ENCODE measurements at regions not wholly inside any gene's neighbourhood (a gene's known extent, or its start where the extent isn't known, plus 50 kb on each side); places are given as distances from the start of the nearest gene placed in this dataset.

DNA sequence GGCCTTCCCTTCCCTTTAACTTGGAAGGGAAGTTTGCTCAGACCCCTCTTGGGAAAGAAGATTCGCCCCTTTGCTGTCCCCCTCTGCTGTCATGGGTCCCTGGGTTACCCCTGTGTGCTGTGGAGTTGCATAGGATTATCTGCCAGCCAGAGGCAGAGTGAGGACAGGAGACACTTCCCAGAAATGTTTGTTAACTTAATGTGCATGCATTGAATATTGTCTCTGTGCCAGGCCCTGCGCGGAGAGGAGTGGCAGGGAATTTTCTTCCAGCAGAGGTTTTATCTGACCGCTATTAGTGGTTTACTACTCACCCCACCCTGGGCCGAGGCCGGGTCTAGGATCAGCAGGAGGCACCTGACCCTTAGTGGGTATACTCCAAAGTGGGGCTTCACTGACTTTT is 894.8 kb downstream of the TBC1D22A start:
- H3K4me1 ChIP-seq (ENCODE audit: control insufficient read depth in 1 of 2, insufficient read depth in 2 of 2, low read length in 2 of 2): no peaks in the 10 kb centered on the region
- no peak overlapping the region for H3K27ac ChIP-seq (ENCODE audit: low read depth, low read length)
- H3K9me3 ChIP-seq (ENCODE audit: control insufficient read depth in 1 of 2, low read length in 2 of 2): peaks cover 0 to 5% of the 10 kb centered on the region in 2 donors
- no peak overlapping the region for H3K9ac ChIP-seq (ENCODE audit: low read depth in 1 of 2, low read length in 2 of 2)
- H3K4me3 ChIP-seq (ENCODE audit: low read depth in 1 of 2, low read length in 2 of 2): no peak overlapping the region
- no peaks in the 10 kb centered on the region for H3K36me3 ChIP-seq (ENCODE audit: control insufficient read depth in 1 of 2, insufficient read depth in 2 of 2, low read length in 2 of 2)
- H3K27me3 ChIP-seq (ENCODE audit: control insufficient read depth in 1 of 2, insufficient read depth in 2 of 2, low read length in 2 of 2): no peaks in the 10 kb centered on the region

DNA sequence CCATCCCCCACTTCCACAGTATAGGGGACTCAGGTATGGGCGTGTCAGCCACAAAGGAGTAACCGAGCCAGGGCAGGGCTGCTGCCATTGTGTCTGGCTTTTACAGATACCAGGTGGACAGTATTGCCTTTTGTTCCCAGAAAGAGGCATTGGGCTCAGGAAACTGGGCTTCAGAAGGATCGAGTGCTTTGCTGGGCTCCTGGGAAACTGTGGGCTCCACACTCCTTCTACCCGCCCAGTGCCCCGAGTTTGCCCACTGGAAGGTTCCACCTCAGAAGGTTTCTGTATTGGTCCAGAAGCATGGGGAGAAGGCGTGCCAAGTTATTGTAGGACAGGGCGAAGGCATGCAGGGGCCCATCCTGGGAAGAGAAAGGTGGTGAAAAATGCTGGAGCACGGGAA is 894.4 kb downstream of the TBC1D22A start:
- Histone ChIP-seq H3K36me3 (ENCODE audit: control insufficient read depth in 1 of 2, insufficient read depth in 2 of 2, low read length in 2 of 2) (no peaks in the 10 kb centered on the region), H3K27ac (ENCODE audit: low read depth, low read length) (no peak overlapping the region), H3K4me3 (ENCODE audit: low read depth in 1 of 2, low read length in 2 of 2) (no peak overlapping the region), H3K4me1 (ENCODE audit: control insufficient read depth in 1 of 2, insufficient read depth in 2 of 2, low read length in 2 of 2) (no peaks in the 10 kb centered on the region), H3K27me3 (ENCODE audit: control insufficient read depth in 1 of 2, insufficient read depth in 2 of 2, low read length in 2 of 2) (no peaks in the 10 kb centered on the region), H3K9ac (ENCODE audit: low read depth in 1 of 2, low read length in 2 of 2) (no peak overlapping the region), H3K9me3 (ENCODE audit: control insufficient read depth in 1 of 2, low read length in 2 of 2) (peaks cover 0 to 5% of the 10 kb centered on the region in 2 donors)

DNA sequence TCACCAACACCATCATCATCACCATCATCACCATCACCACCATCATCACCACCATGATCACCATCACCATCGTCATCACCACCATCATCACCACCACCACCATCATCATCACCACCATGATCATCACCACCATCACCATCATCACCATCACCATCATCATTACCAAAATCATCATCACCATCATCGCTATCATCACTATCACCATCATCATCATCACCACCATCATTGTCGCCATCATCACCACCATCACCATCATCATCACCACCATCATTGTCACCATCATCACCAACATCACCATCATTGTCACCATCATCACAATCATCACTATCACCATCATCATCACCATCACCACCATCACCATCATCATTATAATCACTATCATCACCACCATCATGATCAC is 893.5 kb downstream of the TBC1D22A start:
- Histone ChIP-seq H3K4me3 (ENCODE audit: low read depth in 1 of 2, low read length in 2 of 2) (no peak overlapping the region), H3K27ac (ENCODE audit: low read depth, low read length) (no peak overlapping the region)

DNA sequence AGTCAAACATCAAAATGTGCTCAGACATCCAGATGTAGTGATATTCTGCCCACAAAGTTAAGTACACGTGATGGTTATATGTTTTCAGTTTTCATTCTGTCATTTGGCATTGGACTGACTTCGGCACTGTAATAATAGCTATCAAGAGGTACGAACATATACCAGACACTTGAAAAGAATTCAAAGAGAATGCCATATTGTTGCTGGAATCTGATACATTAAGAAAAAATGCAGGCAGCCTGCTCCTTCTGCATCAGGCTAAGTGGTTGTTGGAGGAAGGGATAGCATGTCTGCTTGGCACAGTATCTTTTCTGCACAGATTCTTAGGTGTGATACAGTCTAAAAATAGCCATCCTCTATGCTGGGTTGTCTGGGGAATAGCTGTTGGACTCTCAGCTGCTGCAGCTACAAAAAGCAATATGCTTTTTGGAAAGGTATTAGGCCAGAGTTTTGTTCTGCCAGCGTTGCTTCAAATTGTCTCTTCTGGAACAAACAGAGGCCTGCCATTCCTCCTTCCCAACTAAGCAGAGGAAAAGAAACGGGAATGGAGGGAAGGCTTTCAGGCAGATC is 892.6 kb downstream of the TBC1D22A start:
- Histone ChIP-seq H3K9me3 (ENCODE audit: control insufficient read depth in 1 of 2, low read length in 2 of 2) (peaks cover 0 to 5% of the 10 kb centered on the region in 2 donors), H3K27me3 (ENCODE audit: control insufficient read depth in 1 of 2, insufficient read depth in 2 of 2, low read length in 2 of 2) (no peaks in the 10 kb centered on the region), H3K4me1 (ENCODE audit: control insufficient read depth in 1 of 2, insufficient read depth in 2 of 2, low read length in 2 of 2) (no peaks in the 10 kb centered on the region), H3K4me3 (ENCODE audit: low read depth in 1 of 2, low read length in 2 of 2) (no peak overlapping the region), H3K9ac (ENCODE audit: low read depth in 1 of 2, low read length in 2 of 2) (no peak overlapping the region), H3K27ac (ENCODE audit: low read depth, low read length) (no peak overlapping the region), H3K36me3 (ENCODE audit: control insufficient read depth in 1 of 2, insufficient read depth in 2 of 2, low read length in 2 of 2) (no peaks in the 10 kb centered on the region)

More for the DNA sequence above, 893.5 kb downstream of the TBC1D22A start:
- H3K9ac ChIP-seq (ENCODE audit: low read depth in 1 of 2, low read length in 2 of 2): no peak overlapping the region
- peaks cover 0 to 5% of the 10 kb centered on the region in 2 donors for H3K9me3 ChIP-seq (ENCODE audit: control insufficient read depth in 1 of 2, low read length in 2 of 2)
- H3K4me1 ChIP-seq (ENCODE audit: control insufficient read depth in 1 of 2, insufficient read depth in 2 of 2, low read length in 2 of 2): no peaks in the 10 kb centered on the region
- H3K27me3 ChIP-seq (ENCODE audit: control insufficient read depth in 1 of 2, insufficient read depth in 2 of 2, low read length in 2 of 2): no peaks in the 10 kb centered on the region
- H3K36me3 ChIP-seq (ENCODE audit: control insufficient read depth in 1 of 2, insufficient read depth in 2 of 2, low read length in 2 of 2): no peaks in the 10 kb centered on the region

DNA sequence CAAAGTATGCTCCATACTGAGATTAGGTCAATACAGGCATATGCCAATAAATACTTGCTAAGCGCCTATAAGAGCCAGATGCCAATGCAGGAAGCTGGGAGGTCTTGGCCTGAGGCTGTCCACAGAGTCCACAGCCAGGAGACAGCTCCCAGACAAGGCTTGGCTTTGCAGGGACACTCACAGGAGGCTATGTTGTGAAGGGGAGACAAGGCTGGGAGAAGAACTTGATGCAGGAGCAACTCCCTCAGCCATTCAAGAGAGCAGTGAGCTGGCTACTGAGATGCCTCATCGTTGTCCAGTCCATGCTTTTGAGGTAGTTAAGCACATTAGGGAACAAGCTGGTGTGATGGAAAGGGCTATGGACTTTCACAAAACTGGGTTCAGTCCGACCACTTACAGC is 891.5 kb downstream of the TBC1D22A start:
- Histone ChIP-seq H3K4me1 (ENCODE audit: control insufficient read depth in 1 of 2, insufficient read depth in 2 of 2, low read length in 2 of 2) (no peaks in the 10 kb centered on the region), H3K4me3 (ENCODE audit: low read depth in 1 of 2, low read length in 2 of 2) (no peak overlapping the region), H3K9me3 (ENCODE audit: control insufficient read depth in 1 of 2, low read length in 2 of 2) (peaks cover 0 to 5% of the 10 kb centered on the region in 2 donors), H3K9ac (ENCODE audit: low read depth in 1 of 2, low read length in 2 of 2) (no peak overlapping the region), H3K36me3 (ENCODE audit: control insufficient read depth in 1 of 2, insufficient read depth in 2 of 2, low read length in 2 of 2) (no peaks in the 10 kb centered on the region), H3K27me3 (ENCODE audit: control insufficient read depth in 1 of 2, insufficient read depth in 2 of 2, low read length in 2 of 2) (no peaks in the 10 kb centered on the region), H3K27ac (ENCODE audit: low read depth, low read length) (no peak overlapping the region)

DNA sequence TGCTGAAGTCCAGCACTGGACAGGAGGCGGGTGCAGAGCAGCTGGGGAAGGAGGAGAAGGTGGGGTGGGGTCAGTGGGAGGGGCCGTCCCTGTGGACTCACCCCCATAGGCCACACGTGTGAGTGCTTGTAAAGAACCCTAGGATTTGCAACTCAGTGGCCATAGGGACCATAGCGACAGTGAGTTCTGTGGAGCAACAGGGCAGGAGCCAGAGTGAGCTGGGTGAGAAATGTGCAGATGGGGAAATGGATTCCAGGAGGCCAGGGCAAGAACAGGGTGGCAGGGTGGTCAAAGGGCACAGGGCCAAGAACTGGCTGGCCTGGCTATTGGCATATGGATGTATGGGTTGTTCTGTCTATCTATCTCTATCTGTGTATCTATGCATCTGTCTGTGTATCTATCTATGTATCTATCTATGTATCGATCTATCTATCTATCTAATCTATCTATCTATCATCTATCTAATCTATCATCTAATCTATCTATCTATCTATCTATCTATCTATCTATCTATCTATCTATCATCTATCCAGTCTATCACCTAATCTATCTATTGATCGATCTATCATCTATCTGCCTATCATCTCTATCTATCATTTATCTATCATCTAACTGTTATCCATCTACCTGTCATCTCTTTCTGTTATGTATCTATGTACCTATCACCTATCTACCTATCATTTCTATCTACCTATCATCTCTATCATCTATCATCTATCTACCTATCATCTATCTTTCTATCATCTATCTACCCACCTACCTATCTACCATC is 889.0 kb downstream of the TBC1D22A start:
- H3K36me3 ChIP-seq (ENCODE audit: control insufficient read depth in 1 of 2, insufficient read depth in 2 of 2, low read length in 2 of 2): no peaks in the 10 kb centered on the region
- no peaks in the 10 kb centered on the region for H3K27me3 ChIP-seq (ENCODE audit: control insufficient read depth in 1 of 2, insufficient read depth in 2 of 2, low read length in 2 of 2)
- no peak overlapping the region for H3K27ac ChIP-seq (ENCODE audit: low read depth, low read length)
- H3K4me1 ChIP-seq (ENCODE audit: control insufficient read depth in 1 of 2, insufficient read depth in 2 of 2, low read length in 2 of 2): no peaks in the 10 kb centered on the region
- H3K4me3 ChIP-seq (ENCODE audit: low read depth in 1 of 2, low read length in 2 of 2): no peak overlapping the region
- H3K9me3 ChIP-seq (ENCODE audit: control insufficient read depth in 1 of 2, low read length in 2 of 2): peaks cover 0 to 8% of the 10 kb centered on the region in 2 donors
- no peak overlapping the region for H3K9ac ChIP-seq (ENCODE audit: low read depth in 1 of 2, low read length in 2 of 2)

DNA sequence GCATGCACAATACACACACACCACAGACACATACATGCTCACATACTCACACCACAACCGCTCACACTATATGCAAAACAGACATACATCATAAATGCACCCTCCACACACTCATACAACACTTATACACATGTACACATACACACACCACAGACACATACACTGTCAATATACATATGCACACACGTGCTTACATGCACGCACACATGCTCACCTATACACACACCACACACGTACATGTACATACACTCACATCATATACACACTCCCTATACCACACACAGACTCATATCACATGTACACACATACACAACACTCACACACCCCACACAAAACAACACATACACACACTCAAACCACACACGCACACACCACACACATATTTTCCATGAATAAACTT is 885.3 kb downstream of the TBC1D22A start:
- no peaks in the 10 kb centered on the region for H3K27me3 ChIP-seq (ENCODE audit: control insufficient read depth in 1 of 2, insufficient read depth in 2 of 2, low read length in 2 of 2)
- H3K4me3 ChIP-seq (ENCODE audit: low read depth in 1 of 2, low read length in 2 of 2): no peak overlapping the region
- H3K4me1 ChIP-seq (ENCODE audit: control insufficient read depth in 1 of 2, insufficient read depth in 2 of 2, low read length in 2 of 2): no peaks in the 10 kb centered on the region
- H3K9ac ChIP-seq (ENCODE audit: low read depth in 1 of 2, low read length in 2 of 2): no peak overlapping the region
- peaks cover 0 to 3% of the 10 kb centered on the region in 2 donors for H3K9me3 ChIP-seq (ENCODE audit: control insufficient read depth in 1 of 2, low read length in 2 of 2)
- no peak overlapping the region for H3K27ac ChIP-seq (ENCODE audit: low read depth, low read length)
- H3K36me3 ChIP-seq (ENCODE audit: control insufficient read depth in 1 of 2, insufficient read depth in 2 of 2, low read length in 2 of 2): no peaks in the 10 kb centered on the region

DNA sequence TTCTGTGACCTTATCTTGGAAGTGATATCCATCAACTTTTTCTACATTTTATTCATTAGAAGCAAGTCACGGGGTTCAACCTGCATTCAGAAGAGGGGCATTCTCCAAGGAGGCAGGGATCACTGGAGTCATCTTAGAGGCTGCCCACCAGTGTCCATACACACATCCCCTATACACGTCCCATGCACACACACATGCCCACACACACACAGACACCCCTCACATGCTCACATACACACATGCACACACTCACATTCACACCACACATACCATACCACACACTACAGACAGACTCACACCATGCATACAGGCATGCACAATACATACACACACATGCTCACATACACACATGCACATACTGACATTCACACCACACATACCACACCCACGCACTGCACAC is 884.7 kb downstream of the TBC1D22A start:
- H3K9ac ChIP-seq (ENCODE audit: low read depth in 1 of 2, low read length in 2 of 2): no peak overlapping the region
- H3K36me3 ChIP-seq (ENCODE audit: control insufficient read depth in 1 of 2, insufficient read depth in 2 of 2, low read length in 2 of 2): no peaks in the 10 kb centered on the region
- H3K27ac ChIP-seq (ENCODE audit: low read depth, low read length): no peak overlapping the region
- no peaks in the 10 kb centered on the region for H3K27me3 ChIP-seq (ENCODE audit: control insufficient read depth in 1 of 2, insufficient read depth in 2 of 2, low read length in 2 of 2)
- H3K4me3 ChIP-seq (ENCODE audit: low read depth in 1 of 2, low read length in 2 of 2): no peak overlapping the region
- peaks cover 0 to 3% of the 10 kb centered on the region in 2 donors for H3K9me3 ChIP-seq (ENCODE audit: control insufficient read depth in 1 of 2, low read length in 2 of 2)
- no peaks in the 10 kb centered on the region for H3K4me1 ChIP-seq (ENCODE audit: control insufficient read depth in 1 of 2, insufficient read depth in 2 of 2, low read length in 2 of 2)

DNA sequence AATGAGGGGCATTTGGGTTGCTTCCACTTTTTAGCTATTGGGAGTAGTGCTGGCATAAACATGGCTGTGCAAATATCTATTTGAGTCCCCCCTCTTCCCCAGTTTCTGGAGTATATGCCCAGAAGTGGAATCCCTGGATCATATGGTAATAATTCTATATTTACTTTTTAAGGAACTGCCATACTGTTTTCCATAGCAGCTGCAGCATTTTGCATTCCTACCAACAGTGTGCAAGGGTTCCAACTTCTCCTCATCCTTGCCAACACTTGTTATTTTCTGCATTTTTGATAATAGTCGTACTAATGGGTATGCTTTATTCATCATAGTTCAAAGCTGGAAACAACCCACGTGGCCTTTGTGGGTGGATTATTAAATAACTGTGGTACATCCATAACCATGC is 883.5 kb downstream of the TBC1D22A start:
- no peaks in the 10 kb centered on the region for H3K27me3 ChIP-seq (ENCODE audit: control insufficient read depth in 1 of 2, insufficient read depth in 2 of 2, low read length in 2 of 2)
- H3K9me3 ChIP-seq (ENCODE audit: control insufficient read depth in 1 of 2, low read length in 2 of 2): peaks cover 0 to 3% of the 10 kb centered on the region in 2 donors
- H3K4me3 ChIP-seq (ENCODE audit: low read depth in 1 of 2, low read length in 2 of 2): no peak overlapping the region
- no peaks in the 10 kb centered on the region for H3K36me3 ChIP-seq (ENCODE audit: control insufficient read depth in 1 of 2, insufficient read depth in 2 of 2, low read length in 2 of 2)
- no peaks in the 10 kb centered on the region for H3K4me1 ChIP-seq (ENCODE audit: control insufficient read depth in 1 of 2, insufficient read depth in 2 of 2, low read length in 2 of 2)
- H3K9ac ChIP-seq (ENCODE audit: low read depth in 1 of 2, low read length in 2 of 2): no peak overlapping the region
- H3K27ac ChIP-seq (ENCODE audit: low read depth, low read length): no peak overlapping the region

DNA sequence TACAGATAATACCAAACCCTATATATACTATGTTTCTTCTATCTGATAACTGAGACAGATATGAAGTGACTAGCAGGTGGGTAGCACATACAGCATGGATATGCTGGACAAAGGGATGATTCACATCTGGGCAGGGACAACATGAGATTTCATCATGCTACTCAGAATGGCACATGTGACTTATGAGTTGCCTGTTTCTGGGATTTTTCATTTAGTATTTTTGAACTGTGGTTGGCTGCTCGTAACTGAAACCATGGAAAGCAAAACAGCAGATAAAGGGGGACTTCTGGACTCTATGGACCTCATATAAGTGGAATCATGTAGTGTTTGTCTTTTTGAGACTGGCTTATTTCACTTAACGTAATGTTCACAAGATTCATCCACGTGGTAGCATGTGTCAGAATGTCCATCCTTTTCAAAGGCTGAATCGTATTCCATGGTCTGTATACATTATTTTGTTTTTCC is 883.0 kb downstream of the TBC1D22A start:
- no peaks in the 10 kb centered on the region for H3K36me3 ChIP-seq (ENCODE audit: control insufficient read depth in 1 of 2, insufficient read depth in 2 of 2, low read length in 2 of 2)
- no peaks in the 10 kb centered on the region for H3K27me3 ChIP-seq (ENCODE audit: control insufficient read depth in 1 of 2, insufficient read depth in 2 of 2, low read length in 2 of 2)
- no peak overlapping the region for H3K4me3 ChIP-seq (ENCODE audit: low read depth in 1 of 2, low read length in 2 of 2)
- H3K27ac ChIP-seq (ENCODE audit: low read depth, low read length): no peak overlapping the region
- H3K9me3 ChIP-seq (ENCODE audit: control insufficient read depth in 1 of 2, low read length in 2 of 2): peaks cover 0 to 3% of the 10 kb centered on the region in 2 donors
- H3K4me1 ChIP-seq (ENCODE audit: control insufficient read depth in 1 of 2, insufficient read depth in 2 of 2, low read length in 2 of 2): no peaks in the 10 kb centered on the region
- no peak overlapping the region for H3K9ac ChIP-seq (ENCODE audit: low read depth in 1 of 2, low read length in 2 of 2)

All from duodenal mucosa (tissue), 2 donors.